H1 (cell line): ENCODE measurements at regions not wholly inside any gene's neighbourhood (a gene's known extent, or its start where the extent isn't known, plus 50 kb on each side); places are given as distances from the start of the nearest gene placed in this dataset.

ENCODE experiments used
- BCL11A ChIP-seq, 2 experiments: IDR thresholded peaks; one replicate each; pipeline ENCODE4 v1.6.1; 2011; ENCODE audit warnings: low read depth in 2 of 2, low read length in 2 of 2, mild to moderate bottlenecking in 2 of 2
- CHD7 ChIP-seq: fragments of 300-600 bp; sonication (generic); IDR thresholded peaks from 2 replicates; pipeline ENCODE4 v1.7.1; 2012; ENCODE audit warnings: low read length, moderate library complexity, mild to moderate bottlenecking, inconsistent platforms; ENCODE audit not compliant: insufficient replicate concordance
- EZH2 ChIP-seq: fragments of 200-600 bp; sonication (generic); IDR thresholded peaks from 2 replicates; pipeline ENCODE4 v1.7.1; 2012; ENCODE audit warnings: low read depth, mild to moderate bottlenecking, moderate library complexity, low read length, inconsistent platforms; ENCODE audit not compliant: severe bottlenecking
- GTF2F1 ChIP-seq: IDR thresholded peaks from 2 replicates; pipeline ENCODE4 v1.6.1; 2012; ENCODE audit warnings: low read depth, low read length, improper control_type of control experiment, borderline replicate concordance
- POLR2A ChIP-seq, 2 experiments: IDR thresholded peaks; 1 replicate in 1 of 2; 2 replicates in 1 of 2; pipeline ENCODE4 v1.6.1; 2011; ENCODE audit warnings: low read depth in 2 of 2, low read length in 2 of 2, mild to moderate bottlenecking in 2 of 2; ENCODE audit errors: control extremely low read depth in 1 of 2
- SP1 ChIP-seq: IDR thresholded peaks from 2 replicates; pipeline ENCODE4 v1.6.1; 2011; ENCODE audit warnings: low read depth, low read length
- TF ChIP-seq, protein P1 (sequence below): IDR thresholded peaks from 2 replicates; pipeline ENCODE4 v1.6.1; 2012; ENCODE audit warnings: inconsistent platforms
- TF ChIP-seq, protein P2 (sequence below): IDR thresholded peaks from 2 replicates; pipeline ENCODE4 v1.6.1; 2011; ENCODE audit warnings: low read length, improper control_type of control experiment

GRCh38 chr3:74173090-74173489 is 441.4 kb downstream of the CNTN3 start (continued):
- TF ChIP-seq CHD7 (no peak), POLR2A (IDR thresholded peaks at IDR 0.05; ENCODE audit: control extremely low read depth in 1 of 2, low read depth in 2 of 2, low read length in 2 of 2) (no peak), GTF2F1 (no peak), SP1 (no peak), EZH2 (no peak), BCL11A (IDR thresholded peaks at IDR 0.05; ENCODE audit: low read depth in 2 of 2, low read length in 2 of 2) (no peak)
- TF ChIP-seq, protein P1, sequence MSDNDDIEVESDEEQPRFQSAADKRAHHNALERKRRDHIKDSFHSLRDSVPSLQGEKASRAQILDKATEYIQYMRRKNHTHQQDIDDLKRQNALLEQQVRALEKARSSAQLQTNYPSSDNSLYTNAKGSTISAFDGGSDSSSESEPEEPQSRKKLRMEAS, result no peak
- TF ChIP-seq, protein P2, sequence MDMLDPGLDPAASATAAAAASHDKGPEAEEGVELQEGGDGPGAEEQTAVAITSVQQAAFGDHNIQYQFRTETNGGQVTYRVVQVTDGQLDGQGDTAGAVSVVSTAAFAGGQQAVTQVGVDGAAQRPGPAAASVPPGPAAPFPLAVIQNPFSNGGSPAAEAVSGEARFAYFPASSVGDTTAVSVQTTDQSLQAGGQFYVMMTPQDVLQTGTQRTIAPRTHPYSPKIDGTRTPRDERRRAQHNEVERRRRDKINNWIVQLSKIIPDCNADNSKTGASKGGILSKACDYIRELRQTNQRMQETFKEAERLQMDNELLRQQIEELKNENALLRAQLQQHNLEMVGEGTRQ, result no peak
